GM12872 (cell line): ENCODE measurements at regions not wholly inside any gene's neighbourhood (a gene's known extent, or its start where the extent isn't known, plus 50 kb on each side); places are given as distances from the start of the nearest gene placed in this dataset.

Source experiments
- TF ChIP-seq, protein P1 (sequence below): IDR thresholded peaks from 3 replicates; pipeline ENCODE4 v1.5.1; 2011; ENCODE audit warnings: low read depth, mild to moderate bottlenecking, low read length, moderate library complexity; ENCODE audit not compliant: insufficient read depth

DNA sequence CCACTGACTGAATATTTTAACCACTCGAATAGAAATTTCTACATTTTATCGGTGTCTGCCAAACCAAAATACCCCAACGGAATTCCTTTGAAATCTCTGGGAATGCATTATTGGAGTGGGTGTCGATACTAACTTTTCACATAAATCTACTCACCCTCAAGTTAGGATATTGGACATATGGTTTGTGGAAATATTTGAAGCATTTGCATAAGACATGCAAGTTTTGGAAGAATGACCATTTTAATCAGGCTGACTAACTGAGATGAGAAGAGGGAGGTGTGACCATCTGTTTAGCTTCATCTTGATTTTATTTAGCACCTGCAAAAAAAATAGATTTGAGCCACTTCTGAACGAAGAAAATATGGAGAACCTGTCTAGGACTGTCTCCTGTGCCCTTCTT, 61.2 kb downstream of the KLF6 start:
- TF ChIP-seq, protein P1, sequence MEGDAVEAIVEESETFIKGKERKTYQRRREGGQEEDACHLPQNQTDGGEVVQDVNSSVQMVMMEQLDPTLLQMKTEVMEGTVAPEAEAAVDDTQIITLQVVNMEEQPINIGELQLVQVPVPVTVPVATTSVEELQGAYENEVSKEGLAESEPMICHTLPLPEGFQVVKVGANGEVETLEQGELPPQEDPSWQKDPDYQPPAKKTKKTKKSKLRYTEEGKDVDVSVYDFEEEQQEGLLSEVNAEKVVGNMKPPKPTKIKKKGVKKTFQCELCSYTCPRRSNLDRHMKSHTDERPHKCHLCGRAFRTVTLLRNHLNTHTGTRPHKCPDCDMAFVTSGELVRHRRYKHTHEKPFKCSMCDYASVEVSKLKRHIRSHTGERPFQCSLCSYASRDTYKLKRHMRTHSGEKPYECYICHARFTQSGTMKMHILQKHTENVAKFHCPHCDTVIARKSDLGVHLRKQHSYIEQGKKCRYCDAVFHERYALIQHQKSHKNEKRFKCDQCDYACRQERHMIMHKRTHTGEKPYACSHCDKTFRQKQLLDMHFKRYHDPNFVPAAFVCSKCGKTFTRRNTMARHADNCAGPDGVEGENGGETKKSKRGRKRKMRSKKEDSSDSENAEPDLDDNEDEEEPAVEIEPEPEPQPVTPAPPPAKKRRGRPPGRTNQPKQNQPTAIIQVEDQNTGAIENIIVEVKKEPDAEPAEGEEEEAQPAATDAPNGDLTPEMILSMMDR = no peak

GRCh38 chr10:3720228-3721019, 64.6 kb downstream of the KLF6 start:
- TF ChIP-seq, protein P1 = no peak

DNA sequence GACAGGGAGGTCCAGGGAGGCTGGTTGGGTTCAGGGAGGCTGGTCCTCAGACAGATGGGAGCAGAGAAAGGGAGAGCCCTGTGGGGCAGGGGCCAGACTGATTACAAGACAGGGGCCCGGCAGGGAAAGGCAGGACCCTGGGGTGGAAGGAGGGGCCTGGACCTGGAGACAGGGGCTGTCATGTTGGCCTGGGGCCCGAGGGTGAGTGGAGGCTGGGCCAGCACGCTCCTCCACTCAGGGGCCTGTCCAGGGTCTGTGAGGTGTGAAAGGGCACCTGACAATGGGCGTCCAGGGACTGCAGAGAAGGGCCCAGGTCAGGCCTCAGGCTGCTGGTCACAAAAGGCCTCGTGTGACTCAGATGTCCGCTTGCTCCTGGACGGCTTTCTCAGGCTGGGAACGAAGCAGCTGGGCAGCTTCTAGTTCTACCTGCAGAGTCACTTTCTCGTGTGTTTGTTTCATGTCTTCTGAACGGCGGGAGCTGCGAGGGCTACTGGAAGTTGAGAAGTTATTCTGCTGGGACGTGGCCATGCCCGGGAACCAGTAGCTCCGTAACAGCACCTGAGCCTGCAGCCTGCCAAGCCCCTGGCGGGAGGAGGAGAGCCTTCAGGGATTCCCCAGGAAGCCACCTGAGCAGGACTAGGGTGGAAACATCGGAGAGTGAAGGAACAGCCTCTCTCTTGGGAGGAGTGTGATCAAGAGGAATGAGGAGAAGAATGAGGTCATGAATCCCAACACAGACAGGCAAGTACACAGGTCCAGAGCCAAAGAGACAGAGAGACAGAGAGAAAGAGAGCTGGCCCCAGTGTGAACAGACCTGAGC, 65.8 kb downstream of the KLF6 start:
- TF ChIP-seq, protein P1 = no peak

DNA sequence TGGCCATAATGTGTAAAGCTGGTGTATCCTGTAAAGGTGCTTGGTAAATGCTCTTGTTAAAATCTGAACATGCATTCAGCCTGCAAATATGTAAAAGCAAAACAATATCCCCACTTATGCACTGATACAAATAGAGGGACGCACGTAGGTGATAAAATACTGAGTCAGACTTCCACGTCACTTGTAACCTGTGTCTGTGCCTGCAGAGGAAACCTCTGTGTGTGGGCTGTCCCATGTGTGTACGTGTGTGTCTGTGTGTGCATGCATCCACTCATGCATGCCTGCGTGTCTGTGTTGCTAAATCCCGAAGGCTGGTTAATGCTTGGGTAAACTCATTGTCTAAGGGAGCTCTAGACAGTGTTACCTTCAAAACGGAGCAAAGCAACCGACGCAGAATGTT, 68.9 kb downstream of the KLF6 start:
- TF ChIP-seq, protein P1 = no peak

DNA sequence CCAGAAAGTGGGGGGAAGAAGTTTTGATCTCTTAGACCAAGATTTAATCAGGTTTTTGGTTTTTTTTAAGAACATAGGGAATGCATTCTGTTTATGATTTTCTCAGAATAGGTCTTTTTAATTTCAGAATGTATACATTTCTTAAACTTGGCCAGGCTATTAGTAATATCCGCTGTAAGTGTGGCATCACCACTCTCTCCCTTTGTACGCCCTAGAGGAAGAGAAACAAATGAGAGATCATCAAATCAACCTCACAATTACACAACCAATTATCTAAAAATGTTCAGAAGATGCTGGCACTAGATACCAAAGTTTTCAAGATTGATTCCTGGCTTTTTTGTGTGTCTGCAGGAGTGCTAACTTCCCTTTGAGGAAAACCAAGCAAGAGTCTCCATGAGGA, 70.0 kb downstream of the KLF6 start:
- TF ChIP-seq, protein P1 = no peak

DNA sequence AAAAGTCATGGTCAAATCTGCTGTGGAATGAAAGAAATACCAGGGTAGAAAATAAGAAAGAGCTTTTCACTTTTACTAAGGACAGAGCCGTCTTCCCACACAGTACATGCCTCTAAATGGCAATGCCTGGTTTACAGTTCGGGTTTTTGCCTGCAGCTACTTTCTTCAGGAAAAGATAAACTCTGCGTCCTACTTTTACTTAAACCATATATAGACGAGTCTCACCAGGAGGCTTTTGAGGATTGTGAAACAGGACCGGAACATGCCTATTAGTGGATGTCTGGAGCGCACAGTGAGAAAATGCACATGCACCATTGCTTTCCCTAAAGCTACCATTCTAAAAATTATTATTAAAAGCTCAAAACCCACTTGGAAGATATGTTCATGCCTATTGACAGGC, 70.5 kb downstream of the KLF6 start:
- TF ChIP-seq, protein P1 = no peak

DNA sequence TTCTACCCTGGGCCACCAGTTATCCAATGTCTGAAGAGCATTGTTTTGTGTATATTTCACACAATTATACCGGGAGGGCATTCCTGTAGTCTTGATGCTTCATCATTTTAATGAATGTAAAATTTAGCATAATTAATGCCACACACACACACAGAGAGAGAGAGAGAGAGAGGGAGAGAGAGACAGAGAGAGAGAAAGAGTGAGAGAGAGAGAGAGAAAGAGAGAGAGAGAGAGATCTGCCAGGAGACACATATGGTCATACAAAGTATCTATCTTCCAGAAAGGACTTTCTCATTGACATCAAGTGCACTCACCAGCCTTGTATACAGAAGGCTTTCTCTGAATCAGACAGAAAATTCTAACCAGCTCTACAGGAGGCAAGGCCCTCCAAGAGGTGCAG, 72.3 kb downstream of the KLF6 start:
- TF ChIP-seq, protein P1 = no peak
